ENCODE measurements at regions not wholly inside any gene's neighbourhood (a gene's known extent, or its start where the extent isn't known, plus 50 kb on each side); places are given as distances from the start of the nearest gene placed in this dataset.

- DNase-seq (ENCODE audit: low read depth, low spot score) = no peak
Measured at GRCh38 chr15:70280781-70281180, 183.1 kb upstream of the TLE3 start.

- DNase-seq (ENCODE audit: low read depth, low spot score) = no peak
Measured at GRCh38 chr15:70279096-70279495, 181.4 kb upstream of the TLE3 start.

GRCh38 chr15:70278644-70279043 is 180.9 kb upstream of the TLE3 start:
- no peak for DNase-seq (ENCODE audit: low read depth, low spot score)

GRCh38 chr15:70277556-70277955 is 179.8 kb upstream of the TLE3 start:
- DNase-seq (ENCODE audit: low read depth, low spot score) = no peak

DNA sequence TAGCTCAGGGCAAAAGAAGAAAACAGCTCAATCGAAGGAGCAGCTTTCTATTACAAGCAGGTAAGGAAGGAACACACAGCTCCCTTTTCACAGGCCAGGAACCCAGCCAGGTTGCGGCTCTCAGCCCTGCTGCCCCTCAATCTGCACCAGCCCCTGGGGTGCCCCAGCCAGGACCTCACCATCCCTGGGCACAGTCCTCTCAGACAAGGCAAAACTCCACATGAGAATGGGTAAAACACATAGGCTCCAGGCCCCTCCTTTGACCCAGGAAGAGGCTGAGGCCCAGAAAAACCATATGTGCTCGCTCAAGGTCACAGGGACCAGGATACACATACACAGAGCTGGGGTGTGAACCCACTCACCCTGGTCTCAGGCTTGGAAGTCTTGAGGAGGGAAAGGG is 178.7 kb upstream of the TLE3 start:
- DNase-seq (ENCODE audit: low read depth, low spot score) = no peak

- DNase-seq (ENCODE audit: low read depth, low spot score) = no peak
Measured at GRCh38 chr15:70275461-70276138, 177.9 kb upstream of the TLE3 start.

- no peak for DNase-seq (ENCODE audit: low read depth, low spot score)
Measured at GRCh38 chr15:70274908-70275307, 177.2 kb upstream of the TLE3 start.

GRCh38 chr15:70274255-70274880 is 176.7 kb upstream of the TLE3 start:
- no peak for DNase-seq (ENCODE audit: low read depth, low spot score)

DNA sequence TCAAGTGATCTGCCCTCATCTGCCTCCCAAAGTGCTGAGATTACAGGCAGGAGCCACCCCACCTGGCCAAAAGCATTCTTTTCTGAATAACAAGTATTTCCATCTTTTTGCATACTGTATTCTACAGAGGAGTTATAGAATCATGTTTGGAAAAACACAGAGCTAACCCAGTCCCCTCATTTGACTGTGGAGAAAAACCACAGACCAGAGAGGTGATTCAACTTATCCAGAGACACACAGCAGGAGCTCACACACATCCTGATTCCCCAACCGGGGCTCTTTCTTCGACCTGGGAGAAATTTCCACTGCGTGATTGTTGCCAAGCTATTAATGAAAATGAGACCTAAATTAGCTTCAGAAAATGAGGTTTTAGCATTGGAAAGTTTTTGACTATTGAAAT is 176.1 kb upstream of the TLE3 start:
- DNase-seq (ENCODE audit: low read depth, low spot score) = no peak

GRCh38 chr15:70272565-70273355 is 175.0 kb upstream of the TLE3 start:
- DNase-seq (ENCODE audit: low read depth, low spot score) = no peak

DNA sequence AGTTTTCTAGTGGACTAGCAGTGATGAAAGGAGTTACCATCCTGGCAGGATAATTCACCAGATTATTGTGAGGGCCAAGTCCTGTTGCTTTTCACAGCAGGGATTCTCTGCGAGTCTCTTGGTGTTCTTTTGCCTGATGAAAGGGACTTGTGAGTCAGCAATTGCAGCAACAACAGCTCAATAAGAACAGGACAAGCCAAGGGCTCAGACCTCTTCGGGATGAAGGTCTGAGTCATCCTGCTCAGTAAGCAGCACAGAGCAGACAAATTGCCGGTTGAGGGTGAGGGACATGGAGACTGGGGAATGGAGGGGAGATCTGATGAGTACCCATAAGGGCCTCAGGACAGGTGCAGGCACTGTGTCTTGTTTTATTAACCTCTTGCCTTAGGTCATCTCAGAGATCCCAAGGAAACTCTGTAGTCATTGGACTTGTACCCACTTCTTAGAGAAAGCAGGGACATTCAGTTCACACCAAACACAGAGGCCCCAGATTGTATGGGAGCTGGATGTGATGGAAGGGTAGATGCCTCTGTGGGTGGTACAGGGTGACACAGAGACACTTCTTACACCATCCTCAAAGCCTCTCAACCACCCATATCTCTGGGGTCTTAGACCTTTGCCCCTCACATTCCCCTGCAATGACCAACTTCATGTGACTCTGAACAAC is 173.8 kb upstream of the TLE3 start:
- DNase-seq (ENCODE audit: low read depth, low spot score) = no peak

GRCh38 chr15:70270752-70271111 is 173.0 kb upstream of the TLE3 start:
- DNase-seq (ENCODE audit: low read depth, low spot score) = no peak

DNA sequence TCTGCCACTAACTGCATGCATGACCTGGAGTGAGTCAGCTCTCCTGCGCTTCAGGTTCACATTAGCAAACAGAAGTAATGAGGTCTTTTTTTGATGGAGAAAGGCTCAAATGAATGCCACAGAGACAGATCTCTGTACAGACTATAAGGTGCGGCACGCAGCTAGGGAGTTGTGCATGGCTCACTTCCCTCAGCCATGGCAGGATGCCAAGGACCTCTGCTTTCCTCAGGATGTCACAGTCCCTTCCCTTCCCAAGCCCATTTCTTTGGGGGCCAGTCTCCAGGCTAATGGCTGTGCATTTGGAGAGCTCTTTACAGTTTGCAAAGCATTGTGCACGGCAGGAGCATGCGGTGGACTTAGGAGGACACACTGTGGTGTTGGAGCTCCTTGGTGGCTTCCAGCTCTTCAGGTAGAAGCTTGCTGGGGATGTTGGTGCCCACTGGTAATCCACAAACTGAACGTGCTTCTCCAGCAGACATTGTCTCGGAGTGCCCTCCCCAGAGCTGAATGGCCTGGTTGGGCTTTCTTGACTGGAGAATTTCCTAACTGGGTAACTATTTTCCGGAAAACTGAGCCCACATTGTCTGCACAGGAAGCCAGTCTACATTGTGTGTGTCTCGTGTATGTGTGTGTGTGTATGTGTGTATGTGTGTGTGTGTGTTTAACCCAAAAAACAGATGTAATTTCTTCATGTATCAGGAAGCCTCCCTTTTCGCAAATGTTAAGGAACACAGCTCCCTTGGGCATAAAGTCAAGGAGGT is 172.5 kb upstream of the TLE3 start:
- no peak for DNase-seq (ENCODE audit: low read depth, low spot score)

- DNase-seq (ENCODE audit: low read depth, low spot score) = no peak
Measured at GRCh38 chr15:70269311-70269911, 171.7 kb upstream of the TLE3 start.

- no peak for DNase-seq (ENCODE audit: low read depth, low spot score)
Measured at GRCh38 chr15:70268698-70269251, 171.1 kb upstream of the TLE3 start.

GRCh38 chr15:70267879-70268278 is 170.2 kb upstream of the TLE3 start:
- DNase-seq (ENCODE audit: low read depth, low spot score) = no peak

DNA sequence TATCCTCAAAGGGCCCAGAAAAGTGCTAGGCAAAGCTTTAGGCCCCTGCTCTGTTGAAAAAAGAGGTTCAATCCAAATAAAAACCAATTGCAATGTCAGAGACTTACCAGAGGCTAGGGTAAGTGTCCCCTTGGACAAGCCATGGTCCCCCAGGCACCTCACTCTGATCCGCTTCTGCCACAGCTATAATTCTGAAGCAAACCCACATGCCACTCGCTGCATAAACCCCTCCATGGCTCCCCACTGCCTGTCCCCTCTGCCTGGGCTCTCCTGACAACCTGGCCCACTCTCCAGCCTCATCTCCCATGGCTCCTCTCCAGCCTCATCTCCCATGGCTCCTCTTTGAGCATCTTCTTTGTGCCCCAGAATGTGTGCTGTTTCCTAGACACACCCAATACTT is 169.6 kb upstream of the TLE3 start:
- no peak for DNase-seq (ENCODE audit: low read depth, low spot score)

GRCh38 chr15:70266412-70267121 is 168.8 kb upstream of the TLE3 start:
- DNase-seq (ENCODE audit: low read depth, low spot score) = no peak

DNA sequence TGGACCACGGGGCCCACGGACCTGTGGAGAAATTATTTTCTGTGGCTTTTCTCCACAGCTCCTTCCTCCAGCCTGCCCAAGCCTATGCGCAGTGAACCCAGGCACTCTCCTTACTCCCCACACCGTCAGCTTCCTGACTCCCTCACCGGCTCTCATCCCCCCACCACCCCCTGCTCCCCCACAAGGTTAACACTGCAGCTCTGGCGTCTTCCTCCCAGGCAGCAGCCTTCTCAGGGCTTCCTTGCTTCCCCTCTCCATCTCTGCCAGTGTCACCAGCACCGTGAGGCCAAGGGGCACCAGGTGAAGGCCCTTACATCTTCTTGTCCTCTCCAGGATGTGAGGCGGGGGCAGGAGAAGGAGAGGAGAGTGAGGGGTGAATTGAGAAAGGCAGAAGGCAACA is 168.3 kb upstream of the TLE3 start:
- no peak for DNase-seq (ENCODE audit: low read depth, low spot score)

DNA sequence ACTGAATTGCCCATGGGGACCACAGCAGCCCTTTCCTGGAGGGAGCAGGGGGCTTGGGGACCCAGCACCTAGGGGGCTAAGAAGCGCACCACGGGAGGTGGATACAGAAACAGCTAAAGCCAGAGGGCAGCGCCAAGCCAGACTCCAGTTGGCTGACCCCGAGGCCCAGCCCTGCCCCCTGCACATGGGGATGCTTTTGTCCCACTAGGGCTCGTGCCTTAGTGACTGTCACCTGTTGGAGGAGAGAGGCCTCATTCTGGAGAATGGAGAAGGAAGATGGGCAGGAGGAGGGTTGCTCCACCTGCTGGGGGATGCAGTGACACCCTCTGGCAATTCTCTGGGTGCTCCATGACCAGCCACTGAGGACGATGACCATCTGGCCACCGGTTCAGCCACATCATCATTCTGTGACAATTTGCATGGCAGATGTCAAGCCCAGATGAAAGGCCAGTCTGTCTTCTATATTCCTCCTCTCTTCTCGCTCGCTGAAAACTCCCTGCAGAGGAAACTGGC is 167.8 kb upstream of the TLE3 start:
- DNase-seq (ENCODE audit: low read depth, low spot score) = no peak
